IPS-NIHi7 (cell line): ENCODE measurements at regions not wholly inside any gene's neighbourhood (a gene's known extent, or its start where the extent isn't known, plus 50 kb on each side); places are given as distances from the start of the nearest gene placed in this dataset.
"Not testable (repeated sequence)": the region's sequence is repeated elsewhere in the genome, so short reads cannot be mapped to it uniquely, and the experiment has no call there.

Source experiments
- DNase-seq: peaks from one replicate; pipeline ENCODE4 v3.0.0; 2012; ENCODE audit warnings: mixed read lengths; ENCODE audit errors: extremely low spot score

DNA sequence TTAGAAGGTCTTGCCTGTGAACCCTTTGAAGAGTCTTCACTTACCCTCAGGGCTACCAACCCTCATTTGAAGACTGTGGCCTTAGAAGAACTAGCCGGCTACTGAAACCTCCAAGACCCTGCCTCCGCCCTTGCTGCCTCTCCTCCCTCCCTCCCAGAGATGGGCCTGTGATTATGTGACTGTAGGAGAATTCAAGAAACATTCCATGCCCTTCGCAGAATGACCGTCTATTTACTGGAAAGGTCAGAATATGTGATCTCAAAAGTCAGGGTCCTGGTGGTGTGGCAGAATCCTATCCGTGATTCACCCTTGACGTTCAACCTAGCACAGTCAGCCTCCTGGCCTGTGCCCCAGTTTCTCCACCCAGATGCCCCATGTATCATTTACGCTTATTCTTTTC is 109.6 kb downstream of the CTNND1 start:
- no peak for DNase-seq

GRCh38 chr11:57873196-57873911 is 111.8 kb downstream of the CTNND1 start:
- DNase-seq = no peak

- DNase-seq = no peak
Measured at GRCh38 chr11:57874981-57875380, 113.4 kb downstream of the CTNND1 start.

GRCh38 chr11:57881647-57882046 is 120.0 kb downstream of the CTNND1 start:
- no peak for DNase-seq

DNA sequence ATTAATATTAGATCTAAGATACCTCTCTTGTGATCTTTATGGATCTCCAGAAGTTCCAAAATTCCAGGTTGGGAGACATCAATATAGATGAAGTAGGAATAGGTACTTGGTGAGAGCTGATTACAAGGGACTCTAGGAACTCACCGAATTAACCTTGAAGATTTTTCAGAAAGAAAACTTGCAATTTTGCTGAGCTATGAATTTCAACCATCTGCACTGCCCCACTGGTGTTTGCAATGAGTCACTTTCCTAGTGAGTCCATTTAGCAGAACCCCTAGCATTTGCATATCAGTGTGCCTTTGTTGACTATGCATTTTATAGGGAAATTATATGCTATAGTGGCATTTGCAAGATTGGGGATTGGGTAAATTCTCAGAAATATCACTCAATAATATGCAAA is 122.0 kb downstream of the CTNND1 start:
- no peak for DNase-seq

GRCh38 chr11:57885298-57886050 is 123.9 kb downstream of the CTNND1 start:
- peak; percentile 71 for DNase-seq

- no peak for DNase-seq
Measured at GRCh38 chr11:57888386-57888785, 126.8 kb downstream of the CTNND1 start.

DNA sequence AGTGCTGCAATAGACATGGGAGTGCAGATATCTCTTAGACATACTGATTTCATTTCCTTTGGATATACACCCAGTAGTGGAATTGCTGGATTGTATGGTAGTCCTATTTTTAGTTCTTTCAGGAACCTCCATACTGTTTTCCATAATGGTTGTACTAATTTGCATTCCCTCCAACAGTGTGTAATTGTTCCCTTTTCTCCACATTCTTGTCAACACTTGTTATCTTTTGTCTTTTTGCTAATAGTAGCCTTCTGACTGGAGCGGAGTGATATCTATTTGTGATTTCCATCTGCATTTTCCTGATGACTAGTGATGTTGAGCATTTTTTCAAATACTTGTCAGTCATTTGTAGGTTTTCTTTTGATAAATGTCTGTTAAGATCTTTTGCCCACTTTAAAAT is 128.9 kb downstream of the CTNND1 start:
- no peak for DNase-seq

DNA sequence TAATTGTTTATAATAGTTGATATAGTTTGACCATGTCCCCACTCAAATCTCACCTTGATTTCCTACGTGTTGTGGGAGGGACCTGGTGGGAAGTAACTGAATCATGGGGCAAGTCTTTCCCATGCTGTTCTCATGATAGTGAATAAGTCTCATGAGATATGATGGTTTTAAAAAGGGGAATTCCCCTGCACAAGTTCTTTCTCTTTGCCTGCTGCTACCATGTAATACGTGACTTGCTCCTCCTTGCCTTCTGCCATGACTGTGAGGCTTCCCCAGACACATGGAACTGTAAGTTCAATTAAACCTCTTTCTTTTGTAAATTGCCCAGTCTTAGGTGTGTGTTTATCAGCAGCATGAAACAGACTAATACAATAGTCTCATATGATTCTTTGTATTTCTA is 130.5 kb upstream of the OR9Q1 start:
- not testable (repeated sequence) for DNase-seq

- no peak for DNase-seq
Measured at GRCh38 chr11:57896361-57897145, 127.1 kb upstream of the OR9Q1 start.

GRCh38 chr11:57899378-57899777 is 124.3 kb upstream of the OR9Q1 start:
- no peak for DNase-seq

DNA sequence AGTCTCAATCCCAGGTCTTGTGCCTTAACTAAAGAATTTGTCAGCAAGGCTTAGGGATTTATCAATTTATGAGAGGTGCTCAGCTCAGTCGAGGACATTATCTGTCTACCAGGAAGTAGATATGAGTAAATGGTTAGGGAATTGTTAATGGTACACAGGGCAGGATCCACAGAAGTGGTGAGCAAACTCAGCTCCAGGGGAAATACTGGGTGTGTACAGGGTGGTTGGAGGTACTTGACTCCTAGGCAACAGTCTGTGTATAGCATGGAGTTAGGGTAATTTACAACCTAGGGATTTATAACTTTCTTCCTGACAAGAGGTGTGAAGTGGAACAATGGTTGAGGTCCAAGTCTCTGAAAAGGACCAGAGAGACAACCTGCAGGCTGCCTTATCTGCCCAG is 123.4 kb upstream of the OR9Q1 start:
- no peak for DNase-seq

DNA sequence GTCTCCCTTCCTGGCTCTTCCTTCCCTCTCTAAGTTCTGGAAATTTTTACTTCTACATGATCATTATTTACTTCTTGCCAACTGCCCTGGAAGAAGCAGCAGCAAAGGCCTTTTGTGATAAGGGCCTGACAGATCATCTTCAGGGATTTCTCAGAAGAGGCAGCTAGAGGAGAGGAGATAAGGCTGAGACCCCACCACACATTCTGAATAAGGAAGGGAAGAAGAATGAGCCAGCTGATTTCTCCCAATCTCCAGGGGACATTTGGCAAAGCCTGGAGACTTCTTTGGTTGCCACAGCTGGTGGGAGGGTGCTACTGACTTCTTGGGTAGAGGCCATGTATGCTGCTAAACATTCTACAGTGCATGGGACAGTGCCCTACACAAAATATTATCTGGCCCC is 122.4 kb upstream of the OR9Q1 start:
- no peak for DNase-seq

GRCh38 chr11:57901756-57902155 is 121.9 kb upstream of the OR9Q1 start:
- no peak for DNase-seq

DNA sequence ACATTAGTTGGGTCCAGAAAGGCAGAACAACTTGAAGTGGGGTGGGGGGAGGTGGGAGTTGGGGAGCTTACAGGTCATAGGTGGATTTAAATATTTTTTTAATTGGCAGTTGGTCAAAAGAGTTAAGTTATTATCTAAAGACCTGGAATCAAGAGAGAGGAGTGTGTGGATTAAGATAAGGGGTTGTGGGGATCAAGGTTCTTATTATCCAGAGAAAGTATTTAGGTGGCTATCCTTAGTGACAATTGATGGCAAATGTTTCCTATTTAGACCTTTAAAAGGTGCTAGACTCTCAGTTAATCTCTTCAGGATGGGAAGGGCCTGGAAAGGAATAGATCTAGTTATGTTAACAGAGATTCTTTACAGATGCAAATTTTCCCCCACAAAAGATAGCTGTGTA is 120.7 kb upstream of the OR9Q1 start:
- no peak for DNase-seq

GRCh38 chr11:57903441-57904123 is 120.1 kb upstream of the OR9Q1 start:
- DNase-seq = no peak

DNA sequence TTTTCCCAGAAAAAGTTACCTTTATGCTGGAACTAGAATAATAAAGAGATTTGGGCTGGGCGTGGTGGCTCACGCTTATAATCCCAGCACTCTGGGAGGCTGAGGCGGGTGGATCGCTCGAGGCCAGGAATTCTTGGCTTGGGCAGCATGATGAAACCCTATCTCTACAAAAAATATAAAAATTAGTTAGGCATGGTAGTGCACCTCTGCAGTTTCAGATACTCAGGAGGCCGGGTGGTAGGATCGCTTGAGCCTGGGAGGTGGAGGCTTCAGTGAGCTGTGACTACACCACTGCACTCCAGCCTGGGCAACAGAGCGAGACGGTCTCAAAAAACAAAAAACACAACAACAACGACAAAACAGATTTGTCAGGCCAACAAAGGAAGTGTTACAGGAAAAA is 119.3 kb upstream of the OR9Q1 start:
- DNase-seq = no peak

GRCh38 chr11:57905439-57905838 is 118.2 kb upstream of the OR9Q1 start:
- no peak for DNase-seq

DNA sequence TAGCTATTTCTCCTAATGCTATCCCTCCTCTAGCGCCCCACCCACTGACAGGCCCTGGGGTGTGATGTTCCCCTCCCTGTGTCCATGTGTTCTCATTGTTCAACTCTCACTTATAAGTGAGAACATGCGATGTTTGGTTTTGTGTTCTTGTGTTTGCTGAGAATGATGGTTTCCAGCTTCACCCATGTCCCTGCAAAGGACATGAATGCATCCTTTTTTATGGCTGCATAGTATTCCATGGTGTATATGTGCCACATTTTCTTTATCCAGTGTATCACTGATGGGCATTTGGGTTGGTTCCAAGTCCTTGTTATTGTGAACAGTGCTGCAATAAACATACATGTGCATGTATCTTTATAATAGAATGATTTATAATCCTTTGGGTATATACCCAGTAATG is 115.3 kb upstream of the OR9Q1 start:
- DNase-seq = not testable (repeated sequence)

- DNase-seq = not testable (repeated sequence)
Measured at GRCh38 chr11:57911522-57911921, 112.2 kb upstream of the OR9Q1 start.

- no peak for DNase-seq
Measured at GRCh38 chr11:57913715-57914704, 109.7 kb upstream of the OR9Q1 start.
